ENCODE measurements at regions not wholly inside any gene's neighbourhood (a gene's known extent, or its start where the extent isn't known, plus 50 kb on each side); places are given as distances from the start of the nearest gene placed in this dataset.
"Not testable (repeated sequence)": the region's sequence is repeated elsewhere in the genome, so short reads cannot be mapped to it uniquely, and the experiment has no call there.

GRCh38 chr1:233463333-233463732 lies 135.8 kb downstream of the MAP3K21 start:
- Histone ChIP-seq H3K9me3 (ENCODE audit: control insufficient read depth, insufficient read depth, low read depth, low read length) (no peaks in the 10 kb centered on the region), H3K4me1 (ENCODE audit: control insufficient read depth, extremely low read depth, insufficient read depth, low read length) (no peaks in the 10 kb centered on the region), H2AFZ (ENCODE audit: low read length) (no peak overlapping the region), H3K27ac (ENCODE audit: insufficient read depth, low read length) (no peak overlapping the region), H4K20me1 (ENCODE audit: control insufficient read depth, extremely low read depth, insufficient read depth, low read length) (no peaks in the 10 kb centered on the region), H3K4me3 (replicated peaks in 1 of 4; ENCODE audit: control extremely low read depth in 1 of 4, insufficient read depth in 1 of 4, low read depth in 3 of 4, low read length in 4 of 4) (no peak overlapping the region), H3K79me2 (ENCODE audit: control insufficient read depth, insufficient read depth, low read length) (no peaks in the 10 kb centered on the region), H3K27me3 (ENCODE audit: control insufficient read depth, insufficient read depth, low read length) (no peaks in the 10 kb centered on the region), H3K9ac (ENCODE audit: insufficient read depth, low read length) (no peak overlapping the region), H3K36me3 (ENCODE audit: control insufficient read depth, insufficient read depth, low read length) (no peaks in the 10 kb centered on the region), H3K4me2 (ENCODE audit: extremely low read depth, insufficient read depth, low read length) (no peak overlapping the region)
- TF ChIP-seq EZH2 (IDR thresholded peaks at IDR 0.05; ENCODE audit: low read length, missing control alignments): no peak
- DNase-seq (ENCODE audit: low read depth in 2 of 2): no peak

GRCh38 chr1:233465745-233466343 lies 138.3 kb downstream of the MAP3K21 start:
- DNase-seq (ENCODE audit: low read depth in 2 of 2): no peak
- Histone ChIP-seq H3K9me3 (ENCODE audit: control insufficient read depth, insufficient read depth, low read depth, low read length) (no peaks in the 10 kb centered on the region), H4K20me1 (ENCODE audit: control insufficient read depth, extremely low read depth, insufficient read depth, low read length) (no peaks in the 10 kb centered on the region), H3K27me3 (ENCODE audit: control insufficient read depth, insufficient read depth, low read length) (no peaks in the 10 kb centered on the region), H3K27ac (ENCODE audit: insufficient read depth, low read length) (no peak overlapping the region), H3K4me2 (ENCODE audit: extremely low read depth, insufficient read depth, low read length) (no peak overlapping the region), H3K4me3 (replicated peaks in 1 of 4; ENCODE audit: control extremely low read depth in 1 of 4, insufficient read depth in 1 of 4, low read depth in 3 of 4, low read length in 4 of 4) (no peak overlapping the region), H3K9ac (ENCODE audit: insufficient read depth, low read length) (no peak overlapping the region), H3K4me1 (ENCODE audit: control insufficient read depth, extremely low read depth, insufficient read depth, low read length) (no peaks in the 10 kb centered on the region), H3K79me2 (ENCODE audit: control insufficient read depth, insufficient read depth, low read length) (no peaks in the 10 kb centered on the region), H2AFZ (ENCODE audit: low read length) (no peak overlapping the region), H3K36me3 (ENCODE audit: control insufficient read depth, insufficient read depth, low read length) (no peaks in the 10 kb centered on the region)
- TF ChIP-seq CTCF (conservative IDR thresholded peaks at IDR 0.05 in 1 of 2, IDR thresholded peaks at IDR 0.05 in 1 of 2; ENCODE audit: low read depth in 1 of 2, low read length in 2 of 2): no peak
- TF ChIP-seq EZH2 (IDR thresholded peaks at IDR 0.05; ENCODE audit: low read length, missing control alignments): no peak

GRCh38 chr1:233470741-233471499 lies 143.0 kb upstream of the KCNK1 start:
- Histone ChIP-seq H3K9me3 (ENCODE audit: control insufficient read depth, insufficient read depth, low read depth, low read length) (no peaks in the 10 kb centered on the region), H3K4me3 (replicated peaks in 1 of 4; ENCODE audit: control extremely low read depth in 1 of 4, insufficient read depth in 1 of 4, low read depth in 3 of 4, low read length in 4 of 4) (no peak overlapping the region), H3K9ac (ENCODE audit: insufficient read depth, low read length) (no peak overlapping the region), H2AFZ (ENCODE audit: low read length) (no peak overlapping the region), H3K27me3 (ENCODE audit: control insufficient read depth, insufficient read depth, low read length) (no peaks in the 10 kb centered on the region), H3K79me2 (ENCODE audit: control insufficient read depth, insufficient read depth, low read length) (no peaks in the 10 kb centered on the region), H3K4me2 (ENCODE audit: extremely low read depth, insufficient read depth, low read length) (no peak overlapping the region), H3K4me1 (ENCODE audit: control insufficient read depth, extremely low read depth, insufficient read depth, low read length) (no peaks in the 10 kb centered on the region), H4K20me1 (ENCODE audit: control insufficient read depth, extremely low read depth, insufficient read depth, low read length) (no peaks in the 10 kb centered on the region), H3K27ac (ENCODE audit: insufficient read depth, low read length) (no peak overlapping the region), H3K36me3 (ENCODE audit: control insufficient read depth, insufficient read depth, low read length) (no peaks in the 10 kb centered on the region)
- no peak for DNase-seq (ENCODE audit: low read depth in 2 of 2)
- TF ChIP-seq CTCF (conservative IDR thresholded peaks at IDR 0.05 in 1 of 2, IDR thresholded peaks at IDR 0.05 in 1 of 2; ENCODE audit: low read depth in 1 of 2, low read length in 2 of 2) (no peak), EZH2 (IDR thresholded peaks at IDR 0.05; ENCODE audit: low read length, missing control alignments) (no peak)

- H2AFZ ChIP-seq (ENCODE audit: low read length); H3K9me3 ChIP-seq (ENCODE audit: control insufficient read depth, insufficient read depth, low read depth, low read length); H3K36me3 ChIP-seq (ENCODE audit: control insufficient read depth, insufficient read depth, low read length); H3K4me1 ChIP-seq (ENCODE audit: control insufficient read depth, extremely low read depth, insufficient read depth, low read length); H3K27ac ChIP-seq (ENCODE audit: insufficient read depth, low read length); DNase-seq (ENCODE audit: low read depth in 2 of 2); H3K4me2 ChIP-seq (ENCODE audit: extremely low read depth, insufficient read depth, low read length); H3K4me3 ChIP-seq (replicated peaks in 1 of 4; ENCODE audit: control extremely low read depth in 1 of 4, insufficient read depth in 1 of 4, low read depth in 3 of 4, low read length in 4 of 4); H3K27me3 ChIP-seq (ENCODE audit: control insufficient read depth, insufficient read depth, low read length); H3K79me2 ChIP-seq (ENCODE audit: control insufficient read depth, insufficient read depth, low read length); H3K9ac ChIP-seq (ENCODE audit: insufficient read depth, low read length); H4K20me1 ChIP-seq (ENCODE audit: control insufficient read depth, extremely low read depth, insufficient read depth, low read length): not testable (repeated sequence)
Observed at GRCh38 chr1:233471851-233472250, 142.1 kb upstream of the KCNK1 start.

GRCh38 chr1:233472796-233473195 lies 141.1 kb upstream of the KCNK1 start:
- H3K79me2 ChIP-seq (ENCODE audit: control insufficient read depth, insufficient read depth, low read length); H2AFZ ChIP-seq (ENCODE audit: low read length); H3K9ac ChIP-seq (ENCODE audit: insufficient read depth, low read length); DNase-seq (ENCODE audit: low read depth in 2 of 2); H3K27me3 ChIP-seq (ENCODE audit: control insufficient read depth, insufficient read depth, low read length); H3K9me3 ChIP-seq (ENCODE audit: control insufficient read depth, insufficient read depth, low read depth, low read length); H4K20me1 ChIP-seq (ENCODE audit: control insufficient read depth, extremely low read depth, insufficient read depth, low read length); H3K4me1 ChIP-seq (ENCODE audit: control insufficient read depth, extremely low read depth, insufficient read depth, low read length); H3K27ac ChIP-seq (ENCODE audit: insufficient read depth, low read length); H3K4me3 ChIP-seq (replicated peaks in 1 of 4; ENCODE audit: control extremely low read depth in 1 of 4, insufficient read depth in 1 of 4, low read depth in 3 of 4, low read length in 4 of 4); H3K4me2 ChIP-seq (ENCODE audit: extremely low read depth, insufficient read depth, low read length); H3K36me3 ChIP-seq (ENCODE audit: control insufficient read depth, insufficient read depth, low read length): not testable (repeated sequence)

Measured in fibroblast of lung (primary cell).